ENCODE measurements at regions not wholly inside any gene's neighbourhood (a gene's known extent, or its start where the extent isn't known, plus 50 kb on each side); places are given as distances from the start of the nearest gene placed in this dataset.

- DNase-seq = no peak
These were observed 482.1 kb upstream of the ADAMTS5 start for GRCh38 chr21:27448960-27449359.

- no peak for DNase-seq
These were observed 481.0 kb upstream of the ADAMTS5 start for GRCh38 chr21:27447843-27448242.

GRCh38 chr21:27429710-27430341 is 462.9 kb upstream of the ADAMTS5 start:
- no peak for DNase-seq

- no peak for DNase-seq
These were observed 459.3 kb upstream of the ADAMTS5 start for GRCh38 chr21:27426196-27426595.

- no peak for DNase-seq
These were observed 458.7 kb upstream of the ADAMTS5 start for GRCh38 chr21:27425574-27425973.

GRCh38 chr21:27425172-27425571 is 458.3 kb upstream of the ADAMTS5 start:
- no peak for DNase-seq

- DNase-seq = no peak
These were observed 457.7 kb upstream of the ADAMTS5 start for GRCh38 chr21:27424601-27425000.

- DNase-seq = no peak
These were observed 457.2 kb upstream of the ADAMTS5 start for GRCh38 chr21:27423906-27424595.

GRCh38 chr21:27423038-27423437 is 456.1 kb upstream of the ADAMTS5 start:
- no peak for DNase-seq

- DNase-seq = no peak
These were observed 455.5 kb upstream of the ADAMTS5 start for GRCh38 chr21:27422435-27422834.

- DNase-seq = no peak
These were observed 454.8 kb upstream of the ADAMTS5 start for GRCh38 chr21:27421654-27422053.

- no peak for DNase-seq
These were observed 452.3 kb upstream of the ADAMTS5 start for GRCh38 chr21:27419153-27419552.

- DNase-seq = no peak
These were observed 451.5 kb upstream of the ADAMTS5 start for GRCh38 chr21:27418346-27418745.

- no peak for DNase-seq
These were observed 445.6 kb upstream of the ADAMTS5 start for GRCh38 chr21:27412530-27412929.

GRCh38 chr21:27408826-27409225 is 441.9 kb upstream of the ADAMTS5 start:
- no peak for DNase-seq

GRCh38 chr21:27407271-27407670 is 440.4 kb upstream of the ADAMTS5 start:
- DNase-seq = no peak

- no peak for DNase-seq
These were observed 439.6 kb upstream of the ADAMTS5 start for GRCh38 chr21:27406300-27407009.

GRCh38 chr21:27403011-27403410 is 436.1 kb upstream of the ADAMTS5 start:
- no peak for DNase-seq

GRCh38 chr21:27400045-27400444 is 433.2 kb upstream of the ADAMTS5 start:
- DNase-seq = no peak

- DNase-seq = no peak
These were observed 430.7 kb upstream of the ADAMTS5 start for GRCh38 chr21:27397578-27397977.

- no peak for DNase-seq
These were observed 426.8 kb upstream of the ADAMTS5 start for GRCh38 chr21:27393726-27394125.

GRCh38 chr21:27391990-27392389 is 425.1 kb upstream of the ADAMTS5 start:
- no peak for DNase-seq

GRCh38 chr21:27390384-27390783 is 423.5 kb upstream of the ADAMTS5 start:
- DNase-seq = no peak

GRCh38 chr21:27388825-27389224 is 421.9 kb upstream of the ADAMTS5 start:
- DNase-seq = no peak
